NCI-H526 treated with DMSO at 0.1 percent for 48 hours (cell line): ENCODE measurements at regions not wholly inside any gene's neighbourhood (a gene's known extent, or its start where the extent isn't known, plus 50 kb on each side); places are given as distances from the start of the nearest gene placed in this dataset.
A peak's percentile ranks its signal among the peaks of the same experiment; 100 is the strongest.

Experiments
- DNase-seq: peaks from one replicate; lab custom pipeline; 2025; lab: John Stamatoyannopoulos, UW

- DNase-seq = no peak
These were observed 407.9 kb downstream of the PLA2G4A start for GRCh38 chr1:187236676-187237075.

- DNase-seq = no peak
These were observed 408.8 kb downstream of the PLA2G4A start for GRCh38 chr1:187237542-187237941.

- DNase-seq = no peak
These were observed 413.2 kb downstream of the PLA2G4A start for GRCh38 chr1:187241971-187242370.

GRCh38 chr1:187244623-187245022 lies 415.9 kb downstream of the PLA2G4A start:
- peak; percentile 87 for DNase-seq

- DNase-seq = peak; percentile 94
These were observed 416.5 kb downstream of the PLA2G4A start for GRCh38 chr1:187245201-187245600.

- DNase-seq = no peak
These were observed 420.4 kb downstream of the PLA2G4A start for GRCh38 chr1:187249196-187249595.

GRCh38 chr1:187252923-187253322 lies 424.2 kb downstream of the PLA2G4A start:
- DNase-seq = no peak

GRCh38 chr1:187257476-187257875 lies 428.7 kb downstream of the PLA2G4A start:
- no peak for DNase-seq

- DNase-seq = no peak
These were observed 432.9 kb downstream of the PLA2G4A start for GRCh38 chr1:187261637-187262036.

- no peak for DNase-seq
These were observed 434.0 kb downstream of the PLA2G4A start for GRCh38 chr1:187262731-187263130.

GRCh38 chr1:187264995-187265602 lies 436.4 kb downstream of the PLA2G4A start:
- peak; percentile 86 for DNase-seq

- DNase-seq = no peak
These were observed 437.3 kb downstream of the PLA2G4A start for GRCh38 chr1:187266051-187266450.

- no peak for DNase-seq
These were observed 439.1 kb downstream of the PLA2G4A start for GRCh38 chr1:187267827-187268226.

- no peak for DNase-seq
These were observed 441.5 kb downstream of the PLA2G4A start for GRCh38 chr1:187270256-187270655.

GRCh38 chr1:187275346-187275745 lies 446.6 kb downstream of the PLA2G4A start:
- no peak for DNase-seq

GRCh38 chr1:187275985-187276575 lies 447.3 kb downstream of the PLA2G4A start:
- no peak for DNase-seq

GRCh38 chr1:187276677-187277076 lies 447.9 kb downstream of the PLA2G4A start:
- DNase-seq = no peak

GRCh38 chr1:187280031-187280430 lies 451.3 kb downstream of the PLA2G4A start:
- no peak for DNase-seq

GRCh38 chr1:187281085-187281484 lies 452.3 kb downstream of the PLA2G4A start:
- no peak for DNase-seq

GRCh38 chr1:187283984-187284383 lies 455.2 kb downstream of the PLA2G4A start:
- no peak for DNase-seq

- DNase-seq = no peak
These were observed 465.9 kb downstream of the PLA2G4A start for GRCh38 chr1:187294421-187295201.

GRCh38 chr1:187300081-187300480 lies 471.3 kb downstream of the PLA2G4A start:
- no peak for DNase-seq

GRCh38 chr1:187306710-187307415 lies 478.1 kb downstream of the PLA2G4A start:
- DNase-seq = no peak
